ENCODE measurements at regions not wholly inside any gene's neighbourhood (a gene's known extent, or its start where the extent isn't known, plus 50 kb on each side); places are given as distances from the start of the nearest gene placed in this dataset.

DNA sequence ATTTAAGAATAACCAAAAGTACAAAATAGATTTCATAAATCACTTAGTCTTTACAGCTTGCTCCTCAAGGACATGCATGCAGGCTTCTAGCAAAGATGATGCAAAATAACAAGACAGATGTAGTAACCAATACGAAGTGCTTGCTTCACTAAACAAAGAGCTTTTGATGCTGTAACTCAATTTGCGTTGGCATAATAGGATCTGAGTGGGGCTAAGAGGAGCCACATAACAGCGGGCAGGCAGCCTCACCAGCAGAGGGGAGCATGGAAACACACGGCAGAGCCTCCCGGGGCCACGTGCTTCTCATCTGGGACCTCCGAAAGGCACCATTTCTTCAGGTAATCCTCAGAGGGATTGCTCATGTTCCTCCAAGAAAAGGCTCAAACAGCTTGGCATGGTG is 139.7 kb downstream of the C5orf15 start:
- Histone ChIP-seq H3K9ac (ENCODE audit: extremely low read depth, insufficient read length, low read length) (no peak overlapping the region), H2BK12ac (ENCODE audit: insufficient read length, low read depth, low read length) (no peak overlapping the region), H4K5ac (ENCODE audit: insufficient read length, low read depth, low read length) (no peak overlapping the region), H4K8ac (replicated peaks; ENCODE audit: insufficient read length, low read depth, low read length) (no peak overlapping the region), H3T11ph (ENCODE audit: low read length) (no peak overlapping the region), H2AK5ac (ENCODE audit: insufficient read length, low read length) (no peak overlapping the region), H2BK5ac (ENCODE audit: insufficient read length, low read length) (no peak overlapping the region), H3K4ac (ENCODE audit: low read depth, low read length) (no peak overlapping the region), H2BK15ac (ENCODE audit: low read depth, low read length) (no peak overlapping the region), H3K9me3 (ENCODE audit: control insufficient read depth, low read depth, low read length) (no peaks in the 10 kb centered on the region), H3K79me1 (ENCODE audit: insufficient read depth, low read depth, low read length, poor library complexity, severe bottlenecking) (no peaks in the 10 kb centered on the region), H2BK20ac (ENCODE audit: low read depth, low read length, poor library complexity, severe bottlenecking) (no peak overlapping the region), H3K27ac (ENCODE audit: insufficient read length, low read depth, low read length) (no peak overlapping the region), H3K23me2 (ENCODE audit: insufficient read length, low read depth, low read length, poor library complexity, severe bottlenecking) (no peaks in the 10 kb centered on the region), H3K14ac (ENCODE audit: insufficient read depth, low read length) (no peak overlapping the region), H3K79me2 (ENCODE audit: insufficient read depth, low read length) (no peaks in the 10 kb centered on the region), H3K4me1 (ENCODE audit: insufficient read depth, low read length) (no peaks in the 10 kb centered on the region; the same call in 1 of the 2 replicates), H2AFZ (ENCODE audit: low read length) (no peak overlapping the region), H3K4me2 (ENCODE audit: insufficient read depth, insufficient read length, low read length) (no peak overlapping the region), H4K91ac (ENCODE audit: insufficient read length, low read depth, low read length) (no peak overlapping the region), H3K18ac (ENCODE audit: insufficient read length, low read depth, low read length) (no peak overlapping the region), H3K56ac (ENCODE audit: insufficient read length, low read depth, low read length) (no peak overlapping the region), H2BK120ac (ENCODE audit: low read depth, low read length, poor library complexity, severe bottlenecking) (no peak overlapping the region), H3K27me3 (ENCODE audit: insufficient read depth, low read length) (no peaks in the 10 kb centered on the region), H3K23ac (ENCODE audit: insufficient read length, low read depth, low read length) (no peak overlapping the region), H4K20me1 (ENCODE audit: control insufficient read depth, insufficient read depth, insufficient read length) (no peaks in the 10 kb centered on the region)
- peaks cover 3% of the 10 kb centered on the region in 2 experiments; a peak in 3 of 5 replicates for H3K9me3 Mint-ChIP-seq
- peaks cover 0 to 4% of the 10 kb centered on the region in 2 experiments; a peak in 1 of 4 replicates for H3K4me1 Mint-ChIP-seq
- H3K27ac Mint-ChIP-seq, result no peak overlapping the region
- no CpG with 5 or more reads among the region's 7 CpGs for WGBS (ENCODE audit: extremely low coverage, insufficient read length, low lambda C conversion rate)
- H3K4me3 Mint-ChIP-seq, result no peak overlapping the region
- no peak for DNase-seq
- TF ChIP-seq, protein P1, sequence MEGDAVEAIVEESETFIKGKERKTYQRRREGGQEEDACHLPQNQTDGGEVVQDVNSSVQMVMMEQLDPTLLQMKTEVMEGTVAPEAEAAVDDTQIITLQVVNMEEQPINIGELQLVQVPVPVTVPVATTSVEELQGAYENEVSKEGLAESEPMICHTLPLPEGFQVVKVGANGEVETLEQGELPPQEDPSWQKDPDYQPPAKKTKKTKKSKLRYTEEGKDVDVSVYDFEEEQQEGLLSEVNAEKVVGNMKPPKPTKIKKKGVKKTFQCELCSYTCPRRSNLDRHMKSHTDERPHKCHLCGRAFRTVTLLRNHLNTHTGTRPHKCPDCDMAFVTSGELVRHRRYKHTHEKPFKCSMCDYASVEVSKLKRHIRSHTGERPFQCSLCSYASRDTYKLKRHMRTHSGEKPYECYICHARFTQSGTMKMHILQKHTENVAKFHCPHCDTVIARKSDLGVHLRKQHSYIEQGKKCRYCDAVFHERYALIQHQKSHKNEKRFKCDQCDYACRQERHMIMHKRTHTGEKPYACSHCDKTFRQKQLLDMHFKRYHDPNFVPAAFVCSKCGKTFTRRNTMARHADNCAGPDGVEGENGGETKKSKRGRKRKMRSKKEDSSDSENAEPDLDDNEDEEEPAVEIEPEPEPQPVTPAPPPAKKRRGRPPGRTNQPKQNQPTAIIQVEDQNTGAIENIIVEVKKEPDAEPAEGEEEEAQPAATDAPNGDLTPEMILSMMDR (conservative IDR thresholded peaks at IDR 0.05), result no peak
- no peaks in the 10 kb centered on the region; a peak in 1 of 7 replicates for H3K36me3 Mint-ChIP-seq (ENCODE audit: insufficient read depth in 1 of 3, low read depth in 3 of 3)
- no peaks in the 10 kb centered on the region; the same call in none of the 2 replicates for H3K27me3 Mint-ChIP-seq (ENCODE audit: low read depth)
